ENCODE measurements at regions not wholly inside any gene's neighbourhood (a gene's known extent, or its start where the extent isn't known, plus 50 kb on each side); places are given as distances from the start of the nearest gene placed in this dataset.

- H3K4me3 ChIP-seq (ENCODE audit: low read depth, poor library complexity, severe bottlenecking): no peak overlapping the region
- WGBS, 2 donors: 77 to 83% methylated on average over 3 of the region's 3 CpGs
- intact Hi-C loops (cut with DNase I; ENCODE audit: low total_unique reads): no loop called here
- no peak for DNase-seq (ENCODE audit: low spot score in 2 of 2)
- no peak for TF ChIP-seq POLR2A (IDR thresholded peaks at IDR 0.05)
- no peak for TF ChIP-seq CTCF (IDR thresholded peaks at IDR 0.05)
These were observed 122.2 kb downstream of the DSC3 start for GRCh38 chr18:30920351-30920750.

GRCh38 chr18:30917651-30918050 lies 124.9 kb downstream of the DSC3 start:
- intact Hi-C loops (cut with DNase I; ENCODE audit: low total_unique reads): no loop called here

GRCh38 chr18:30915336-30915988 lies 127.1 kb downstream of the DSC3 start:
- 68 to 83% methylated on average over 4 of the region's 4 CpGs for WGBS, 2 donors

More at GRCh38 chr18:30917651-30918050, 124.9 kb downstream of the DSC3 start:
- no peak for TF ChIP-seq CTCF (IDR thresholded peaks at IDR 0.05)
- no peak for TF ChIP-seq POLR2A (IDR thresholded peaks at IDR 0.05)
- DNase-seq (ENCODE audit: low spot score in 2 of 2): no peak
- 49 to 51% methylated on average over 4 of the region's 4 CpGs for WGBS, 2 donors
- H3K4me3 ChIP-seq (ENCODE audit: low read depth, poor library complexity, severe bottlenecking): no peak overlapping the region

GRCh38 chr18:30908381-30908780 lies 134.2 kb downstream of the DSC3 start:
- TF ChIP-seq POLR2A (IDR thresholded peaks at IDR 0.05) (no peak), CTCF (IDR thresholded peaks at IDR 0.05) (no peak)
- no peak for DNase-seq (ENCODE audit: low spot score in 2 of 2)
- H3K4me3 ChIP-seq (ENCODE audit: low read depth, poor library complexity, severe bottlenecking): no peak overlapping the region
- WGBS, 2 donors: 83 to 84% methylated on average over 1 of the region's 1 CpG
- intact Hi-C loops (cut with DNase I; ENCODE audit: low total_unique reads): no loop called here

More at GRCh38 chr18:30915336-30915988, 127.1 kb downstream of the DSC3 start:
- H3K4me3 ChIP-seq (ENCODE audit: low read depth, poor library complexity, severe bottlenecking): no peak overlapping the region
- DNase-seq (ENCODE audit: low spot score in 2 of 2): no peak
- intact Hi-C loops (cut with DNase I; ENCODE audit: low total_unique reads): no loop called here
- TF ChIP-seq CTCF (IDR thresholded peaks at IDR 0.05) (no peak), POLR2A (IDR thresholded peaks at IDR 0.05) (no peak)

GRCh38 chr18:30903566-30903965 lies 139.0 kb downstream of the DSC3 start:
- no peak overlapping the region for H3K4me3 ChIP-seq (ENCODE audit: low read depth, poor library complexity, severe bottlenecking)
- no peak for TF ChIP-seq POLR2A (IDR thresholded peaks at IDR 0.05)
- no peak for TF ChIP-seq CTCF (IDR thresholded peaks at IDR 0.05)
- intact Hi-C loops (cut with DNase I; ENCODE audit: low total_unique reads): no loop called here
- DNase-seq (ENCODE audit: low spot score in 2 of 2): no peak

Data from lower leg skin (tissue), 4 donors.